ENCODE measurements at regions not wholly inside any gene's neighbourhood (a gene's known extent, or its start where the extent isn't known, plus 50 kb on each side); places are given as distances from the start of the nearest gene placed in this dataset.
A peak's percentile ranks its signal among the peaks of the same experiment; 100 is the strongest.
"Not testable (repeated sequence)": the region's sequence is repeated elsewhere in the genome, so short reads cannot be mapped to it uniquely, and the experiment has no call there.

GRCh38 chr4:138410266-138410665, 168.1 kb upstream of the SLC7A11 start:
- DNase-seq = peak in 8 of 42 donors; percentile 0 to 36 (median 7)
- intact Hi-C loops (cut with DNase I) = no loop called here

GRCh38 chr4:138409670-138410069, 167.5 kb upstream of the SLC7A11 start:
- no peak for DNase-seq
- intact Hi-C loops (cut with DNase I) = no loop called here

GRCh38 chr4:138408758-138409157, 166.6 kb upstream of the SLC7A11 start:
- no peak for DNase-seq
- intact Hi-C loops (cut with DNase I) = no loop called here

- intact Hi-C loops (cut with DNase I) = no loop called here
- no peak for DNase-seq
Measured at GRCh38 chr4:138407329-138407728, 165.2 kb upstream of the SLC7A11 start.

GRCh38 chr4:138406876-138407275, 164.7 kb upstream of the SLC7A11 start:
- DNase-seq = no peak
- intact Hi-C loops (cut with DNase I) = no loop called here

GRCh38 chr4:138405934-138406567, 163.9 kb upstream of the SLC7A11 start:
- intact Hi-C loops (cut with DNase I) = no loop called here
- DNase-seq = no peak

- no peak for DNase-seq
- intact Hi-C loops (cut with DNase I) = no loop called here
Measured at GRCh38 chr4:138405466-138405891, 163.3 kb upstream of the SLC7A11 start.

GRCh38 chr4:138404801-138405200, 162.7 kb upstream of the SLC7A11 start:
- no peak for DNase-seq
- intact Hi-C loops (cut with DNase I) = no loop called here

GRCh38 chr4:138404251-138404650, 162.1 kb upstream of the SLC7A11 start:
- DNase-seq = no peak
- intact Hi-C loops (cut with DNase I) = no loop called here

- peak in 2 of 42 donors; percentile 0 to 45 for DNase-seq
Measured at GRCh38 chr4:138401334-138401733, 159.2 kb upstream of the SLC7A11 start.

GRCh38 chr4:138400543-138400942, 158.4 kb upstream of the SLC7A11 start:
- DNase-seq = no peak
- intact Hi-C loops (cut with DNase I) = no loop called here

More at GRCh38 chr4:138401334-138401733, 159.2 kb upstream of the SLC7A11 start:
- intact Hi-C loops (cut with DNase I) = no loop called here

- no peak for DNase-seq
- intact Hi-C loops (cut with DNase I) = no loop called here
Measured at GRCh38 chr4:138400066-138400465, 157.9 kb upstream of the SLC7A11 start.

- DNase-seq = no peak
- intact Hi-C loops (cut with DNase I) = no loop called here
Measured at GRCh38 chr4:138399081-138399480, 156.9 kb upstream of the SLC7A11 start.

- intact Hi-C loops (cut with DNase I) = no loop called here
- DNase-seq = no peak
Measured at GRCh38 chr4:138398322-138398721, 156.2 kb upstream of the SLC7A11 start.

- intact Hi-C loops (cut with DNase I) = no loop called here
- no peak for DNase-seq
Measured at GRCh38 chr4:138393886-138394610, 151.9 kb upstream of the SLC7A11 start.

GRCh38 chr4:138392751-138393308, 150.7 kb upstream of the SLC7A11 start:
- intact Hi-C loops (cut with DNase I) = no loop called here
- no peak for DNase-seq

GRCh38 chr4:138389976-138390685, 148.0 kb upstream of the SLC7A11 start:
- DNase-seq = no peak
- intact Hi-C loops (cut with DNase I) = no loop called here

GRCh38 chr4:138374947-138375346, 132.8 kb upstream of the SLC7A11 start:
- no peak for DNase-seq
- intact Hi-C loops (cut with DNase I) = no loop called here

GRCh38 chr4:138367942-138368341, 125.8 kb upstream of the SLC7A11 start:
- intact Hi-C loops (cut with DNase I) = no loop called here
- no peak for DNase-seq

- intact Hi-C loops (cut with DNase I) = not testable (repeated sequence)
Measured at GRCh38 chr4:138352446-138352845, 110.3 kb upstream of the SLC7A11 start.

More at GRCh38 chr4:138352446-138352845, 110.3 kb upstream of the SLC7A11 start:
- not testable (repeated sequence) for DNase-seq
